ENCODE measurements at regions not wholly inside any gene's neighbourhood (a gene's known extent, or its start where the extent isn't known, plus 50 kb on each side); places are given as distances from the start of the nearest gene placed in this dataset.

DNA sequence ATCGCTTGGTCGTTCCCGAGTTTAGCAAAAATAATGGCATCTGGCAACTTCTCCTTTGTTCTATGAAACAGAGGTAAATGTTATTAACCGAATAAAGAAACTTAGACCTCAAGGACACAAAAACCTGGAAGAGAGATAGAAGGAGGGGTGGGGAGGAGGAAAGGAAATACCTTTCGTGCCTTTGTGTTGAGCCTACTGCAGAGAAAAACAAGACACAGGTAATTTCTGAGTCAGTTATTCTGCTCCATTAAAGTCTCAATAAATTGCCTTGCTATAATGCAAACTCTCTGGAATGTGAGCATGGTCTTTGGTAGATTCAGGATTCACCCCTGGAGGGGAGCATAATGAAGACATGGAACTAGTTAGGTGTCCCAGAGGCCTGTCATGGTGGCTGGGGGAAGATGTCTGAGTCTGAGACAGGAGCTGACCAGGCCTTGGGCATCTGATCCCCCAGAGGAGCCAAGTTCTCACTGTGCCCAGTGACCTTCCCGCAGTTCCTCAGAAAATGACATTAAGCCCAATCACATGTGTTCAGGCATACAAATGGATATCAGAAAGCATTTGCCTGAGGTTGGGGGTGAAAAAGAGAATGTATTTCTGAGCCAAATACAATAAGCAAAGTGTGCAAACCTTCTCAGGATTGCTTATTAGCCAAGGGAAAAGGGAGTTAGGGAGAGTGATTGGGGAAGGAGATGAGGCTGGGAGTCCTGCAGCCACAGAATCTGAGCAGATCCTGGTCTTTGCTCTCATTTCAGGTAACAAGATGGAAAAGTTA lies 72.6 kb upstream of the CADM1 start:
- DNase-seq = no peak
- TF ChIP-seq, protein P1, sequence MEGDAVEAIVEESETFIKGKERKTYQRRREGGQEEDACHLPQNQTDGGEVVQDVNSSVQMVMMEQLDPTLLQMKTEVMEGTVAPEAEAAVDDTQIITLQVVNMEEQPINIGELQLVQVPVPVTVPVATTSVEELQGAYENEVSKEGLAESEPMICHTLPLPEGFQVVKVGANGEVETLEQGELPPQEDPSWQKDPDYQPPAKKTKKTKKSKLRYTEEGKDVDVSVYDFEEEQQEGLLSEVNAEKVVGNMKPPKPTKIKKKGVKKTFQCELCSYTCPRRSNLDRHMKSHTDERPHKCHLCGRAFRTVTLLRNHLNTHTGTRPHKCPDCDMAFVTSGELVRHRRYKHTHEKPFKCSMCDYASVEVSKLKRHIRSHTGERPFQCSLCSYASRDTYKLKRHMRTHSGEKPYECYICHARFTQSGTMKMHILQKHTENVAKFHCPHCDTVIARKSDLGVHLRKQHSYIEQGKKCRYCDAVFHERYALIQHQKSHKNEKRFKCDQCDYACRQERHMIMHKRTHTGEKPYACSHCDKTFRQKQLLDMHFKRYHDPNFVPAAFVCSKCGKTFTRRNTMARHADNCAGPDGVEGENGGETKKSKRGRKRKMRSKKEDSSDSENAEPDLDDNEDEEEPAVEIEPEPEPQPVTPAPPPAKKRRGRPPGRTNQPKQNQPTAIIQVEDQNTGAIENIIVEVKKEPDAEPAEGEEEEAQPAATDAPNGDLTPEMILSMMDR (IDR thresholded peaks at IDR 0.05; ENCODE audit: partially characterized antibody, unreplicated experiment) = no peak
- H3K4me3 Mint-ChIP-seq (ENCODE audit: unreplicated experiment) = peak overlapping the region; percentile 46
- no peaks in the 10 kb centered on the region for H3K36me3 Mint-ChIP-seq (ENCODE audit: unreplicated experiment)
- H3K4me1 Mint-ChIP-seq (ENCODE audit: low read depth, unreplicated experiment) = peaks cover 59% of the 10 kb centered on the region
- H3K27me3 Mint-ChIP-seq (ENCODE audit: unreplicated experiment) = peaks cover 11% of the 10 kb centered on the region
- H3K9me3 Mint-ChIP-seq (ENCODE audit: unreplicated experiment) = peaks cover 14% of the 10 kb centered on the region
- peak overlapping the region; percentile 95 for H3K27ac Mint-ChIP-seq (ENCODE audit: unreplicated experiment)

DNA sequence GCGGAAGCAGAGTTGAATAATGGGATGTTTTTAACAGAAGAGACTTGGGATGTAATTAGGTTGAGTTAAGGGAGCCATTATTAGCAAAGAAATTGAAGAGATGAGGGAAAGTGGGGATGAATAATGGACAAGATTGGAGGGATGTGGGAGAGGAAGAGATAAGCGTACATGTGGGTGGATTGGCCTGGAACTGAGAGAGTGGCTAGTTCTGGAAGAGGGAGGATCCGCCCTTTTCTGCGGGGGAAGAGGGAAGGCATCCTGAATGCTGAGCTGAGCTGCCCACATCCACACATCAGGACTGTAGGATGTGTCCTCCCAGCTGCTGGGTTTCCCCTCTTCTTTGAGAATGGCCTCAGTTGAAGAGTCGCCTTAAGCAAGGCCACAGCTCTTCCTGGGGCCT lies 68.3 kb upstream of the CADM1 start:
- Mint-ChIP-seq H3K27ac (ENCODE audit: unreplicated experiment) (no peak overlapping the region), H3K4me3 (ENCODE audit: unreplicated experiment) (no peak overlapping the region), H3K36me3 (ENCODE audit: unreplicated experiment) (no peaks in the 10 kb centered on the region), H3K4me1 (ENCODE audit: low read depth, unreplicated experiment) (peaks cover 28% of the 10 kb centered on the region), H3K27me3 (ENCODE audit: unreplicated experiment) (peaks cover 6% of the 10 kb centered on the region), H3K9me3 (ENCODE audit: unreplicated experiment) (peaks cover 10% of the 10 kb centered on the region)
- DNase-seq = no peak
- TF ChIP-seq, protein P1 (IDR thresholded peaks at IDR 0.05; ENCODE audit: partially characterized antibody, unreplicated experiment) = no peak

GRCh38 chr11:115566180-115566764 lies 62.1 kb upstream of the CADM1 start:
- Mint-ChIP-seq H3K27ac (ENCODE audit: unreplicated experiment) (no peak overlapping the region), H3K9me3 (ENCODE audit: unreplicated experiment) (peaks cover 2% of the 10 kb centered on the region), H3K36me3 (ENCODE audit: unreplicated experiment) (peaks cover 13% of the 10 kb centered on the region), H3K4me3 (ENCODE audit: unreplicated experiment) (no peak overlapping the region), H3K4me1 (ENCODE audit: low read depth, unreplicated experiment) (peaks cover 15% of the 10 kb centered on the region), H3K27me3 (ENCODE audit: unreplicated experiment) (no peaks in the 10 kb centered on the region)
- DNase-seq = no peak
- TF ChIP-seq, protein P1 (IDR thresholded peaks at IDR 0.05; ENCODE audit: partially characterized antibody, unreplicated experiment) = no peak

- H3K27ac Mint-ChIP-seq (ENCODE audit: unreplicated experiment) = no peak overlapping the region
- H3K36me3 Mint-ChIP-seq (ENCODE audit: unreplicated experiment) = peaks cover 13% of the 10 kb centered on the region
- TF ChIP-seq, protein P1 (IDR thresholded peaks at IDR 0.05; ENCODE audit: partially characterized antibody, unreplicated experiment) = no peak
- H3K4me3 Mint-ChIP-seq (ENCODE audit: unreplicated experiment) = no peak overlapping the region
- DNase-seq = no peak
- no peaks in the 10 kb centered on the region for H3K9me3 Mint-ChIP-seq (ENCODE audit: unreplicated experiment)
- peaks cover 15% of the 10 kb centered on the region for H3K4me1 Mint-ChIP-seq (ENCODE audit: low read depth, unreplicated experiment)
- H3K27me3 Mint-ChIP-seq (ENCODE audit: unreplicated experiment) = no peaks in the 10 kb centered on the region
Observed at GRCh38 chr11:115564851-115565250, 60.6 kb upstream of the CADM1 start.

- Mint-ChIP-seq H3K4me3 (ENCODE audit: unreplicated experiment) (no peak overlapping the region), H3K36me3 (ENCODE audit: unreplicated experiment) (peaks cover 13% of the 10 kb centered on the region), H3K27me3 (ENCODE audit: unreplicated experiment) (no peaks in the 10 kb centered on the region), H3K4me1 (ENCODE audit: low read depth, unreplicated experiment) (peaks cover 7% of the 10 kb centered on the region), H3K9me3 (ENCODE audit: unreplicated experiment) (no peaks in the 10 kb centered on the region), H3K27ac (ENCODE audit: unreplicated experiment) (no peak overlapping the region)
- no peak for DNase-seq
- TF ChIP-seq, protein P1 (IDR thresholded peaks at IDR 0.05; ENCODE audit: partially characterized antibody, unreplicated experiment) = no peak
Observed at GRCh38 chr11:115561116-115561515, 56.9 kb upstream of the CADM1 start.
